ENCODE measurements at regions not wholly inside any gene's neighbourhood (a gene's known extent, or its start where the extent isn't known, plus 50 kb on each side); places are given as distances from the start of the nearest gene placed in this dataset.

DNA sequence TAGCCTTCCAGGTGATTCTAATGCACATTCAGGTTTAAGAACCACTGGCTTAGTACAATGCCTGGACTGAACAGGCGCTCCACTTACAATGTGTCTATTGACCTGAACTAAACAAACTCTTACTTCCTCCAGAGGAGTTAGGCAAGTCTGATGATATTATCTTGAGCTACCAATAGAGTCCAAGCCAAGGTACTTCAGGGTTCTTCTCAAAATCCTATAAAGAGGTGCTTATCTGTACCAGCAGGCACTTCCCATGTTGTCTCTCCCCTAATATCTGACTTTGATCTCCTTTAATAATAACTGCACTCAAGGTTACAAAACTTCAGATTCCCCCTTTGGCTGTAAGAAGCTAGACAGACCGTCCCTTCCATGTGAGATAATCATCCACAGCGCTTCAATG lies 157.0 kb upstream of the SVIL start:
- Histone ChIP-seq H2AFZ (ENCODE audit: control insufficient read depth, low read depth, low read length) (no peak overlapping the region), H3K79me2 (ENCODE audit: control insufficient read depth, insufficient read depth, low read length) (no peaks in the 10 kb centered on the region), H3K36me3 (ENCODE audit: control insufficient read depth in 2 of 2, insufficient read depth in 2 of 2, low read length in 1 of 2) (no peaks in the 10 kb centered on the region), H3K9ac (ENCODE audit: control insufficient read depth, insufficient read depth, low read length) (no peak overlapping the region), H3K4me3 (no peak overlapping the region), H3K4me1 (ENCODE audit: control insufficient read depth, insufficient read depth, low read length) (no peaks in the 10 kb centered on the region), H3K27me3 (replicated peaks in 1 of 2; ENCODE audit: control insufficient read depth in 2 of 2, insufficient read depth in 2 of 2, low read length in 1 of 2) (no peaks in the 10 kb centered on the region), H3K9me3 (replicated peaks; ENCODE audit: control insufficient read depth, insufficient read depth, low read length) (no peaks in the 10 kb centered on the region), H4K20me1 (ENCODE audit: control insufficient read depth, insufficient read depth) (no peaks in the 10 kb centered on the region), H3K4me2 (ENCODE audit: control insufficient read depth, insufficient read depth) (no peak overlapping the region), H3K27ac (ENCODE audit: control insufficient read depth, insufficient read depth) (no peak overlapping the region)
- BruUV-seq (replicated peaks): no TSS peak
- WGBS (ENCODE audit: insufficient coverage, insufficient replicate concordance, low lambda C conversion rate, missing lambda C conversion rate): 19% methylated on average over 3 of the region's 3 CpGs
- intact Hi-C loops (cut with micrococcal nuclease; ENCODE audit: unreplicated experiment): no loop called here
- ATAC-seq: no peak
- ChIA-PET POLR2A (no interaction called here), SMC1A (ENCODE audit: uncharacterized antibody, unreplicated experiment) (no interaction called here), CTCF (no interaction called here), RAD21 (ENCODE audit: unreplicated experiment) (no interaction called here)
- TF ChIP-seq, protein P1, sequence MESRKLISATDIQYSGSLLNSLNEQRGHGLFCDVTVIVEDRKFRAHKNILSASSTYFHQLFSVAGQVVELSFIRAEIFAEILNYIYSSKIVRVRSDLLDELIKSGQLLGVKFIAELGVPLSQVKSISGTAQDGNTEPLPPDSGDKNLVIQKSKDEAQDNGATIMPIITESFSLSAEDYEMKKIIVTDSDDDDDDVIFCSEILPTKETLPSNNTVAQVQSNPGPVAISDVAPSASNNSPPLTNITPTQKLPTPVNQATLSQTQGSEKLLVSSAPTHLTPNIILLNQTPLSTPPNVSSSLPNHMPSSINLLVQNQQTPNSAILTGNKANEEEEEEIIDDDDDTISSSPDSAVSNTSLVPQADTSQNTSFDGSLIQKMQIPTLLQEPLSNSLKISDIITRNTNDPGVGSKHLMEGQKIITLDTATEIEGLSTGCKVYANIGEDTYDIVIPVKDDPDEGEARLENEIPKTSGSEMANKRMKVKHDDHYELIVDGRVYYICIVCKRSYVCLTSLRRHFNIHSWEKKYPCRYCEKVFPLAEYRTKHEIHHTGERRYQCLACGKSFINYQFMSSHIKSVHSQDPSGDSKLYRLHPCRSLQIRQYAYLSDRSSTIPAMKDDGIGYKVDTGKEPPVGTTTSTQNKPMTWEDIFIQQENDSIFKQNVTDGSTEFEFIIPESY (IDR thresholded peaks at IDR 0.05): no peak
- no peak for TF ChIP-seq TBL1XR1 (IDR thresholded peaks at IDR 0.05; ENCODE audit: low read depth, low read length)
- in situ Hi-C loops (cut with MboI): no loop called here
- FAIRE-seq: no peak
- no peak for DNase-seq (ENCODE audit: low read depth, low spot score)

DNA sequence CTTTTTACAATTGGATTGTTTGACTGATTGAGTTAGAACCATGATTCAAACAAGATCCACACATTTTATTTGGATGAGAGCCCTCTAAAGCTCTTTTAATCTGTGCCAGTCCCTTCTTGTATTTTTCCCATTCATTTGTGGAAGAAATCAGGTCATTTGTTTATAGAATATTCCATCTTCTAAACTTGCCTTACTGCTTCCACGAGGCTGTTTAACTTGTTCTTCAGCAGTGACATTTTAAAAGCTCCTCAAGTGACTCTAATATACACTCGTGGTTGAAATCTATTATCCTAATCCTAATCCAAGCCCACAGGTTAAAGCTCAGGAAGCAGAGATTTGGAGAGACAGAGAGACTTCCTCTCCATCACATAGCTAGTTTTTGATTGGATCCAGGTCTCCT lies 155.4 kb upstream of the SVIL start:
- Histone ChIP-seq H3K4me3 (no peak overlapping the region), H2AFZ (ENCODE audit: control insufficient read depth, low read depth, low read length) (no peak overlapping the region), H3K36me3 (ENCODE audit: control insufficient read depth in 2 of 2, insufficient read depth in 2 of 2, low read length in 1 of 2) (no peaks in the 10 kb centered on the region), H3K4me2 (ENCODE audit: control insufficient read depth, insufficient read depth) (no peak overlapping the region), H3K4me1 (ENCODE audit: control insufficient read depth, insufficient read depth, low read length) (no peaks in the 10 kb centered on the region), H3K27me3 (replicated peaks in 1 of 2; ENCODE audit: control insufficient read depth in 2 of 2, insufficient read depth in 2 of 2, low read length in 1 of 2) (no peaks in the 10 kb centered on the region), H3K9ac (ENCODE audit: control insufficient read depth, insufficient read depth, low read length) (no peak overlapping the region), H4K20me1 (ENCODE audit: control insufficient read depth, insufficient read depth) (no peaks in the 10 kb centered on the region), H3K27ac (ENCODE audit: control insufficient read depth, insufficient read depth) (no peak overlapping the region), H3K79me2 (ENCODE audit: control insufficient read depth, insufficient read depth, low read length) (no peaks in the 10 kb centered on the region), H3K9me3 (replicated peaks; ENCODE audit: control insufficient read depth, insufficient read depth, low read length) (no peaks in the 10 kb centered on the region)
- CTCF ChIA-PET: no interaction called here
- POLR2A ChIA-PET: no interaction called here
- no peak for ATAC-seq
- RAD21 ChIA-PET (ENCODE audit: unreplicated experiment): no interaction called here
- intact Hi-C loops (cut with micrococcal nuclease; ENCODE audit: unreplicated experiment): no loop called here
- no TSS peak for BruUV-seq (replicated peaks)
- SMC1A ChIA-PET (ENCODE audit: uncharacterized antibody, unreplicated experiment): no interaction called here
- DNase-seq (ENCODE audit: low read depth, low spot score): no peak
- 0% methylated on average over 2 of the region's 2 CpGs for WGBS (ENCODE audit: insufficient coverage, insufficient replicate concordance, low lambda C conversion rate, missing lambda C conversion rate)
- no peak for FAIRE-seq
- in situ Hi-C loops (cut with MboI): no loop called here
- TF ChIP-seq BCL11A (IDR thresholded peaks at IDR 0.05; ENCODE audit: low read depth, low read length): no peak
- TF ChIP-seq, protein P2, sequence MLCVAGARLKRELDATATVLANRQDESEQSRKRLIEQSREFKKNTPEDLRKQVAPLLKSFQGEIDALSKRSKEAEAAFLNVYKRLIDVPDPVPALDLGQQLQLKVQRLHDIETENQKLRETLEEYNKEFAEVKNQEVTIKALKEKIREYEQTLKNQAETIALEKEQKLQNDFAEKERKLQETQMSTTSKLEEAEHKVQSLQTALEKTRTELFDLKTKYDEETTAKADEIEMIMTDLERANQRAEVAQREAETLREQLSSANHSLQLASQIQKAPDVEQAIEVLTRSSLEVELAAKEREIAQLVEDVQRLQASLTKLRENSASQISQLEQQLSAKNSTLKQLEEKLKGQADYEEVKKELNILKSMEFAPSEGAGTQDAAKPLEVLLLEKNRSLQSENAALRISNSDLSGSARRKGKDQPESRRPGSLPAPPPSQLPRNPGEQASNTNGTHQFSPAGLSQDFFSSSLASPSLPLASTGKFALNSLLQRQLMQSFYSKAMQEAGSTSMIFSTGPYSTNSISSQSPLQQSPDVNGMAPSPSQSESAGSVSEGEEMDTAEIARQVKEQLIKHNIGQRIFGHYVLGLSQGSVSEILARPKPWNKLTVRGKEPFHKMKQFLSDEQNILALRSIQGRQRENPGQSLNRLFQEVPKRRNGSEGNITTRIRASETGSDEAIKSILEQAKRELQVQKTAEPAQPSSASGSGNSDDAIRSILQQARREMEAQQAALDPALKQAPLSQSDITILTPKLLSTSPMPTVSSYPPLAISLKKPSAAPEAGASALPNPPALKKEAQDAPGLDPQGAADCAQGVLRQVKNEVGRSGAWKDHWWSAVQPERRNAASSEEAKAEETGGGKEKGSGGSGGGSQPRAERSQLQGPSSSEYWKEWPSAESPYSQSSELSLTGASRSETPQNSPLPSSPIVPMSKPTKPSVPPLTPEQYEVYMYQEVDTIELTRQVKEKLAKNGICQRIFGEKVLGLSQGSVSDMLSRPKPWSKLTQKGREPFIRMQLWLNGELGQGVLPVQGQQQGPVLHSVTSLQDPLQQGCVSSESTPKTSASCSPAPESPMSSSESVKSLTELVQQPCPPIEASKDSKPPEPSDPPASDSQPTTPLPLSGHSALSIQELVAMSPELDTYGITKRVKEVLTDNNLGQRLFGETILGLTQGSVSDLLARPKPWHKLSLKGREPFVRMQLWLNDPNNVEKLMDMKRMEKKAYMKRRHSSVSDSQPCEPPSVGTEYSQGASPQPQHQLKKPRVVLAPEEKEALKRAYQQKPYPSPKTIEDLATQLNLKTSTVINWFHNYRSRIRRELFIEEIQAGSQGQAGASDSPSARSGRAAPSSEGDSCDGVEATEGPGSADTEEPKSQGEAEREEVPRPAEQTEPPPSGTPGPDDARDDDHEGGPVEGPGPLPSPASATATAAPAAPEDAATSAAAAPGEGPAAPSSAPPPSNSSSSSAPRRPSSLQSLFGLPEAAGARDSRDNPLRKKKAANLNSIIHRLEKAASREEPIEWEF (IDR thresholded peaks at IDR 0.05; ENCODE audit: insufficient replicate concordance, low read depth, low read length): no peak
- TF ChIP-seq TAF1 (IDR thresholded peaks at IDR 0.05; ENCODE audit: borderline replicate concordance, low read depth, low read length): no peak
- TF ChIP-seq SIN3A (IDR thresholded peaks at IDR 0.05; ENCODE audit: low read depth, low read length): no peak
- TF ChIP-seq BMI1 (IDR thresholded peaks at IDR 0.05; ENCODE audit: borderline replicate concordance): no peak
- no peak for TF ChIP-seq MTA2 (IDR thresholded peaks at IDR 0.05; ENCODE audit: low read depth)
- TF ChIP-seq EGR1 (IDR thresholded peaks at IDR 0.05; ENCODE audit: borderline replicate concordance in 1 of 2, low read depth in 2 of 2, low read length in 2 of 2): no peak
- no peak for TF ChIP-seq CBX5 (IDR thresholded peaks at IDR 0.05; ENCODE audit: low read depth)
- no peak for TF ChIP-seq STAT3 (IDR thresholded peaks at IDR 0.05; ENCODE audit: low read depth, low read length)
- no peak for TF ChIP-seq SMAD5 (IDR thresholded peaks at IDR 0.05; ENCODE audit: low read depth)
- no peak for TF ChIP-seq NR2F1 (conservative IDR thresholded peaks at IDR 0.05)
- no peak for TF ChIP-seq PML (IDR thresholded peaks at IDR 0.05; ENCODE audit: low read length)
